GM18517 (cell line): ENCODE measurements at regions not wholly inside any gene's neighbourhood (a gene's known extent, or its start where the extent isn't known, plus 50 kb on each side); places are given as distances from the start of the nearest gene placed in this dataset.
"Not testable (repeated sequence)": the region's sequence is repeated elsewhere in the genome, so short reads cannot be mapped to it uniquely, and the experiment has no call there.

ENCODE experiments used
- ATAC-seq: cut with Tn5 transposase; IDR thresholded peaks from one replicate; pipeline ENCODE4 v1.9.1; 2021; ENCODE audit warnings: mild to moderate bottlenecking, moderate library complexity; ENCODE audit not compliant: unreplicated experiment

- peak; percentile 5 for ATAC-seq
These were observed 340.0 kb upstream of the PRDM1 start for GRCh38 chr6:105746130-105746505.

- ATAC-seq: peak; percentile 48
These were observed 340.5 kb upstream of the PRDM1 start for GRCh38 chr6:105745464-105746129.

GRCh38 chr6:105744815-105745214 lies 341.3 kb upstream of the PRDM1 start:
- no peak for ATAC-seq

- ATAC-seq: no peak
These were observed 338.2 kb upstream of the PREP start for GRCh38 chr6:105740946-105741645.

- no peak for ATAC-seq
These were observed 336.9 kb upstream of the PREP start for GRCh38 chr6:105739764-105740163.

- no peak for ATAC-seq
These were observed 330.8 kb upstream of the PREP start for GRCh38 chr6:105733556-105734162.

GRCh38 chr6:105728995-105729394 lies 326.1 kb upstream of the PREP start:
- no peak for ATAC-seq

- ATAC-seq: no peak
These were observed 324.2 kb upstream of the PREP start for GRCh38 chr6:105726902-105727655.

- ATAC-seq: no peak
These were observed 312.0 kb upstream of the PREP start for GRCh38 chr6:105714846-105715245.

- ATAC-seq: no peak
These were observed 310.7 kb upstream of the PREP start for GRCh38 chr6:105713474-105714118.

- ATAC-seq: no peak
These were observed 308.3 kb upstream of the PREP start for GRCh38 chr6:105711216-105711615.

- ATAC-seq: no peak
These were observed 302.7 kb upstream of the PREP start for GRCh38 chr6:105705608-105706007.

- no peak for ATAC-seq
These were observed 292.6 kb upstream of the PREP start for GRCh38 chr6:105695461-105695860.

- ATAC-seq: no peak
These were observed 289.8 kb upstream of the PREP start for GRCh38 chr6:105692613-105693215.

GRCh38 chr6:105691971-105692370 lies 289.1 kb upstream of the PREP start:
- no peak for ATAC-seq

GRCh38 chr6:105691081-105691480 lies 288.2 kb upstream of the PREP start:
- no peak for ATAC-seq

- ATAC-seq: no peak
These were observed 285.7 kb upstream of the PREP start for GRCh38 chr6:105688573-105688972.

- ATAC-seq: not testable (repeated sequence)
These were observed 283.9 kb upstream of the PREP start for GRCh38 chr6:105686793-105687192.

- ATAC-seq: no peak
These were observed 278.2 kb upstream of the PREP start for GRCh38 chr6:105681061-105681460.

GRCh38 chr6:105680131-105680530 lies 277.2 kb upstream of the PREP start:
- ATAC-seq: no peak

GRCh38 chr6:105678516-105678915 lies 275.6 kb upstream of the PREP start:
- no peak for ATAC-seq
